Body of pancreas (tissue), 4 donors: ENCODE measurements at regions not wholly inside any gene's neighbourhood (a gene's known extent, or its start where the extent isn't known, plus 50 kb on each side); places are given as distances from the start of the nearest gene placed in this dataset.

Source experiments
- POLR2A ChIP-seq, 3 donors: fragments of 450-650 bp; IDR thresholded peaks; one replicate each; pipeline ENCODE4 v1.6.1; 2016; ENCODE audit warnings: antibody characterized with exemption in 3 of 3, mild to moderate bottlenecking in 2 of 3
- TF ChIP-seq, protein P1 (sequence below), 7 experiments: fragments of 450-650 bp in 4 of 7; fragments of 200-600 bp in 3 of 7; sonication (generic) in 3 of 7; IDR thresholded peaks; one replicate each; pipeline ENCODE4 v1.5.1; 2016 to 2019; ENCODE audit warnings: antibody characterized with exemption in 7 of 7

DNA sequence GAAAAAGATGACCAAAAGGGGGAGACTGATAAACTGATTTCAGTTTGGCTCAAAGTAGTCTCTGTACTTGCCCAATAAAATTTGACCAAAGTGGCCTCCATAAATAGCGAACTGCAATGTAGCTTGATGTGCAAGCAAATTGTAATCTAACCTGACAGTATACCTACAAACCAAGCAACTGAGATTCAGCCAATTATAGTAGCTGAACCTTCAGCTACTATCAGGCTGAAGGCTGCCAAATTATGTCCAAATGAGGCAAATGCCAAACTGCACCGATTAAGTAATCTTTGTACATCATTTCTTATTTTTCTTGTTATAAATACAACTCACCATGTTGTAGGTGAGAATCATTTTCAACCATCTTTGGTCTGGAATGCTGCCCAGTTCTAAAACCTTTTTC, 390.6 kb downstream of the CDH9 start:
- no peak for TF ChIP-seq POLR2A (IDR thresholded peaks at IDR 0.05)
- TF ChIP-seq, protein P1, sequence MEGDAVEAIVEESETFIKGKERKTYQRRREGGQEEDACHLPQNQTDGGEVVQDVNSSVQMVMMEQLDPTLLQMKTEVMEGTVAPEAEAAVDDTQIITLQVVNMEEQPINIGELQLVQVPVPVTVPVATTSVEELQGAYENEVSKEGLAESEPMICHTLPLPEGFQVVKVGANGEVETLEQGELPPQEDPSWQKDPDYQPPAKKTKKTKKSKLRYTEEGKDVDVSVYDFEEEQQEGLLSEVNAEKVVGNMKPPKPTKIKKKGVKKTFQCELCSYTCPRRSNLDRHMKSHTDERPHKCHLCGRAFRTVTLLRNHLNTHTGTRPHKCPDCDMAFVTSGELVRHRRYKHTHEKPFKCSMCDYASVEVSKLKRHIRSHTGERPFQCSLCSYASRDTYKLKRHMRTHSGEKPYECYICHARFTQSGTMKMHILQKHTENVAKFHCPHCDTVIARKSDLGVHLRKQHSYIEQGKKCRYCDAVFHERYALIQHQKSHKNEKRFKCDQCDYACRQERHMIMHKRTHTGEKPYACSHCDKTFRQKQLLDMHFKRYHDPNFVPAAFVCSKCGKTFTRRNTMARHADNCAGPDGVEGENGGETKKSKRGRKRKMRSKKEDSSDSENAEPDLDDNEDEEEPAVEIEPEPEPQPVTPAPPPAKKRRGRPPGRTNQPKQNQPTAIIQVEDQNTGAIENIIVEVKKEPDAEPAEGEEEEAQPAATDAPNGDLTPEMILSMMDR (IDR thresholded peaks at IDR 0.05), result no peak
